ENCODE measurements at regions not wholly inside any gene's neighbourhood (a gene's known extent, or its start where the extent isn't known, plus 50 kb on each side); places are given as distances from the start of the nearest gene placed in this dataset.

- no peak for FAIRE-seq
These were observed 54.3 kb upstream of the TNIK start for GRCh38 chr3:171514466-171514865.

GRCh38 chr3:171511450-171511849 is 51.2 kb upstream of the TNIK start:
- H3K9me3 ChIP-seq (ENCODE audit: insufficient read depth, low read depth, low read length): no peaks in the 10 kb centered on the region
- no peak overlapping the region for H3K9ac ChIP-seq (ENCODE audit: low read length)
- no peaks in the 10 kb centered on the region for H3K36me3 Mint-ChIP-seq (ENCODE audit: low read depth, unreplicated experiment)
- H3K9me3 Mint-ChIP-seq (ENCODE audit: unreplicated experiment): no peaks in the 10 kb centered on the region
- no peak for TF ChIP-seq CTCF (IDR thresholded peaks at IDR 0.05; ENCODE audit: insufficient read depth, low read depth, low read length)
- no peak for TF ChIP-seq EZH2 (IDR thresholded peaks at IDR 0.05; ENCODE audit: insufficient read depth, low read length)
- no peak overlapping the region for H3K27ac ChIP-seq (ENCODE audit: low read depth, low read length)
- FAIRE-seq: no peak
- H3K27me3 Mint-ChIP-seq (ENCODE audit: low read depth, unreplicated experiment): no peaks in the 10 kb centered on the region
- H4K20me1 ChIP-seq (ENCODE audit: insufficient read depth, low read length): no peaks in the 10 kb centered on the region
- no peak for DNase-seq (ENCODE audit: low read depth)
- H3K4me3 ChIP-seq (ENCODE audit: insufficient read depth, low read depth, low read length): no peak overlapping the region
- H3K4me1 Mint-ChIP-seq (ENCODE audit: low read depth, unreplicated experiment): no peaks in the 10 kb centered on the region
- no peaks in the 10 kb centered on the region for H3K36me3 ChIP-seq (ENCODE audit: insufficient read depth, low read length)
- no peaks in the 10 kb centered on the region for H3K79me2 ChIP-seq (ENCODE audit: insufficient read depth, low read length)
- no peak overlapping the region for H2AFZ ChIP-seq (ENCODE audit: low read depth, low read length)
- H3K27me3 ChIP-seq (ENCODE audit: insufficient read depth, low read length): no peaks in the 10 kb centered on the region
- no peak overlapping the region for H3K4me2 ChIP-seq (ENCODE audit: low read length)
- H3K4me3 Mint-ChIP-seq (ENCODE audit: unreplicated experiment): no peak overlapping the region
- H3K4me1 ChIP-seq (ENCODE audit: insufficient read depth, low read length): no peaks in the 10 kb centered on the region
- no peak overlapping the region for H3K27ac Mint-ChIP-seq (ENCODE audit: unreplicated experiment)

More at GRCh38 chr3:171514466-171514865, 54.3 kb upstream of the TNIK start:
- no peak overlapping the region for H3K4me2 ChIP-seq (ENCODE audit: low read length)
- H3K27me3 Mint-ChIP-seq (ENCODE audit: low read depth, unreplicated experiment): no peaks in the 10 kb centered on the region
- no peaks in the 10 kb centered on the region for H3K36me3 Mint-ChIP-seq (ENCODE audit: low read depth, unreplicated experiment)
- H3K27ac ChIP-seq (ENCODE audit: low read depth, low read length): no peak overlapping the region
- no peak overlapping the region for H3K4me3 Mint-ChIP-seq (ENCODE audit: unreplicated experiment)
- no peaks in the 10 kb centered on the region for H3K9me3 ChIP-seq (ENCODE audit: insufficient read depth, low read depth, low read length)
- no peak overlapping the region for H3K9ac ChIP-seq (ENCODE audit: low read length)
- TF ChIP-seq CTCF (IDR thresholded peaks at IDR 0.05; ENCODE audit: insufficient read depth, low read depth, low read length) (no peak), EZH2 (IDR thresholded peaks at IDR 0.05; ENCODE audit: insufficient read depth, low read length) (no peak)
- no peak overlapping the region for H3K27ac Mint-ChIP-seq (ENCODE audit: unreplicated experiment)
- no peaks in the 10 kb centered on the region for H3K9me3 Mint-ChIP-seq (ENCODE audit: unreplicated experiment)
- H3K4me1 ChIP-seq (ENCODE audit: insufficient read depth, low read length): no peaks in the 10 kb centered on the region
- no peak for DNase-seq (ENCODE audit: low read depth)
- H3K4me1 Mint-ChIP-seq (ENCODE audit: low read depth, unreplicated experiment): no peaks in the 10 kb centered on the region
- H3K27me3 ChIP-seq (ENCODE audit: insufficient read depth, low read length): no peaks in the 10 kb centered on the region
- H4K20me1 ChIP-seq (ENCODE audit: insufficient read depth, low read length): no peaks in the 10 kb centered on the region
- no peak overlapping the region for H3K4me3 ChIP-seq (ENCODE audit: insufficient read depth, low read depth, low read length)
- H3K36me3 ChIP-seq (ENCODE audit: insufficient read depth, low read length): no peaks in the 10 kb centered on the region
- no peaks in the 10 kb centered on the region for H3K79me2 ChIP-seq (ENCODE audit: insufficient read depth, low read length)
- no peak overlapping the region for H2AFZ ChIP-seq (ENCODE audit: low read depth, low read length)

Measured in astrocyte (in vitro differentiated cells and primary cell).